H9 (cell line): ENCODE measurements at regions not wholly inside any gene's neighbourhood (a gene's known extent, or its start where the extent isn't known, plus 50 kb on each side); places are given as distances from the start of the nearest gene placed in this dataset.

Experiments
- DNase-seq: peaks from one replicate; pipeline ENCODE4 v3.0.0-alpha.2; 2017
- H2AFZ ChIP-seq: one replicate; pipeline ENCODE4 v1.6.1; 2013; ENCODE audit warnings: mild to moderate bottlenecking, low read length, control low read depth, moderate library complexity
- H2AK5ac ChIP-seq: 2 replicates; pipeline ENCODE4 v1.6.1; 2013; ENCODE audit warnings: low read length, control low read depth, mixed read lengths; ENCODE audit not compliant: insufficient read length
- H2BK120ac ChIP-seq: one replicate; pipeline ENCODE4 v1.6.1; 2013; ENCODE audit warnings: low read depth, mild to moderate bottlenecking, low read length, control low read depth, inconsistent platforms; ENCODE audit not compliant: poor library complexity, severe bottlenecking
- H2BK12ac ChIP-seq: 2 replicates; pipeline ENCODE4 v1.6.1; 2013; ENCODE audit warnings: low read length, control low read depth, mixed read lengths, low read depth; ENCODE audit not compliant: insufficient read length
- H2BK15ac ChIP-seq: 2 replicates; pipeline ENCODE4 v1.6.1; 2013; ENCODE audit warnings: low read depth, low read length, control low read depth
- H2BK20ac ChIP-seq: one replicate; pipeline ENCODE4 v1.6.1; 2013; ENCODE audit warnings: low read depth, mild to moderate bottlenecking, low read length, control low read depth, inconsistent platforms; ENCODE audit not compliant: poor library complexity, severe bottlenecking
- H2BK5ac ChIP-seq: 2 replicates; pipeline ENCODE4 v1.6.1; 2013; ENCODE audit warnings: low read length, control low read depth, mixed read lengths; ENCODE audit not compliant: insufficient read length
- H3K14ac ChIP-seq: 2 replicates; pipeline ENCODE4 v1.6.1; 2013; ENCODE audit warnings: low read length, control low read depth; ENCODE audit not compliant: insufficient read depth
- H3K18ac ChIP-seq: 2 replicates; pipeline ENCODE4 v1.6.1; 2013; ENCODE audit warnings: low read depth, mild to moderate bottlenecking, mixed read lengths, low read length, control low read depth; ENCODE audit not compliant: insufficient read length
- H3K23ac ChIP-seq: 2 replicates; pipeline ENCODE4 v1.6.1; 2013; ENCODE audit warnings: low read length, control low read depth, mixed read lengths, low read depth; ENCODE audit not compliant: insufficient read length
- H3K23me2 ChIP-seq: 2 replicates; pipeline ENCODE4 v1.6.1; 2013; ENCODE audit warnings: low read depth, mild to moderate bottlenecking, mixed read lengths, low read length, control low read depth; ENCODE audit not compliant: insufficient read length, poor library complexity, severe bottlenecking
- H3K27ac ChIP-seq: 2 replicates; pipeline ENCODE4 v1.5.1; 2013; ENCODE audit warnings: low read length, control low read depth, mixed read lengths, low read depth; ENCODE audit not compliant: insufficient read length
- H3K27me3 ChIP-seq: 2 replicates; pipeline ENCODE4 v1.6.1; 2013; ENCODE audit warnings: low read length, control low read depth, inconsistent platforms; ENCODE audit not compliant: insufficient read depth
- H3K4ac ChIP-seq: 2 replicates; pipeline ENCODE4 v1.6.1; 2013; ENCODE audit warnings: low read depth, mild to moderate bottlenecking, control low read depth, inconsistent platforms, low read length, moderate library complexity
- H3K4me1 ChIP-seq: 2 replicates; pipeline ENCODE4 v1.6.1; 2013; ENCODE audit warnings: low read length, control low read depth, inconsistent platforms; ENCODE audit not compliant: insufficient read depth
- H3K4me2 ChIP-seq: 2 replicates; pipeline ENCODE4 v1.6.1; 2013; ENCODE audit warnings: low read length, control low read depth, mixed read lengths; ENCODE audit not compliant: insufficient read length, insufficient read depth
- H3K56ac ChIP-seq: 2 replicates; pipeline ENCODE4 v1.6.1; 2013; ENCODE audit warnings: low read depth, mild to moderate bottlenecking, mixed read lengths, low read length, control low read depth; ENCODE audit not compliant: insufficient read length
- H3K79me1 ChIP-seq: 2 replicates; pipeline ENCODE4 v1.6.1; 2013; ENCODE audit warnings: low read depth, mild to moderate bottlenecking, moderate library complexity, low read length, control low read depth, inconsistent platforms; ENCODE audit not compliant: insufficient read depth, poor library complexity, severe bottlenecking
- H3K79me2 ChIP-seq: 2 replicates; pipeline ENCODE4 v1.6.1; 2013; ENCODE audit warnings: low read length, control low read depth, inconsistent platforms; ENCODE audit not compliant: insufficient read depth
- H3K9ac ChIP-seq: 2 replicates; pipeline ENCODE4 v1.6.1; 2013; ENCODE audit warnings: low read length, control low read depth, mixed read lengths; ENCODE audit not compliant: insufficient read length; ENCODE audit errors: extremely low read depth
- H3K9me3 ChIP-seq: one replicate; pipeline ENCODE4 v1.6.1; 2013; ENCODE audit warnings: low read depth, low read length, inconsistent platforms; ENCODE audit not compliant: control insufficient read depth
- H3T11ph ChIP-seq: one replicate; pipeline ENCODE4 v1.6.1; 2013; ENCODE audit warnings: mild to moderate bottlenecking, low read length, control low read depth, inconsistent platforms
- H4K20me1 ChIP-seq: one replicate; pipeline ENCODE4 v1.6.1; 2013; ENCODE audit not compliant: control insufficient read depth, insufficient read length, insufficient read depth
- H4K5ac ChIP-seq: 2 replicates; pipeline ENCODE4 v1.6.1; 2013; ENCODE audit warnings: low read depth, mild to moderate bottlenecking, mixed read lengths, low read length, control low read depth; ENCODE audit not compliant: insufficient read length
- H4K8ac ChIP-seq: replicated peaks from 2 replicates; pipeline ENCODE4 v1.6.1; 2013; ENCODE audit warnings: low read length, control low read depth, mixed read lengths, low read depth; ENCODE audit not compliant: insufficient read length
- H4K91ac ChIP-seq: 2 replicates; pipeline ENCODE4 v1.6.1; 2013; ENCODE audit warnings: low read depth, mild to moderate bottlenecking, moderate library complexity, mixed read lengths, low read length, control low read depth; ENCODE audit not compliant: insufficient read length
- H3K27ac Mint-ChIP-seq, 3 experiments: 2 replicates in 2 of 3; 3 replicates in 1 of 3; pipeline ENCODE4 v1.8.0; 2020 to 2021; ENCODE audit warnings: mixed read lengths in 3 of 3, mild to moderate bottlenecking in 1 of 3, moderate library complexity in 1 of 3
- H3K27me3 Mint-ChIP-seq: 2 replicates; pipeline ENCODE4 v1.8.0; 2021; ENCODE audit warnings: low read depth, mild to moderate bottlenecking, moderate library complexity, mixed read lengths
- H3K36me3 Mint-ChIP-seq, 3 experiments: 2 replicates in 2 of 3; 3 replicates in 1 of 3; pipeline ENCODE4 v1.8.0; 2020 to 2021; ENCODE audit warnings: low read depth in 3 of 3, mixed read lengths in 3 of 3; ENCODE audit not compliant: insufficient read depth in 1 of 3
- H3K4me1 Mint-ChIP-seq, 2 experiments: 2 replicates each; pipeline ENCODE4 v1.8.0; 2020; ENCODE audit warnings: mixed read lengths in 2 of 2
- H3K4me3 Mint-ChIP-seq, 2 experiments: 2 replicates in 1 of 2; 3 replicates in 1 of 2; pipeline ENCODE4 v1.8.0; 2020 to 2021; ENCODE audit warnings: mild to moderate bottlenecking in 2 of 2, mixed read lengths in 2 of 2, moderate library complexity in 1 of 2
- H3K9me3 Mint-ChIP-seq, 2 experiments: 2 replicates in 1 of 2; 3 replicates in 1 of 2; pipeline ENCODE4 v1.8.0; 2020; ENCODE audit warnings: mild to moderate bottlenecking in 2 of 2, mixed read lengths in 2 of 2, moderate library complexity in 1 of 2
- WGBS: extraction: QIAGEN DNeasy Blood & Tissue Kit; methylation state at CpG from one replicate; pipeline ENCODE4 v1.1.7; 2013; ENCODE audit warnings: missing lambda C conversion rate, low lambda C conversion rate, mixed read lengths; ENCODE audit not compliant: insufficient read length; ENCODE audit errors: extremely low coverage; 5-methylcytosine and 5-hydroxymethylcytosine counted together
- TF ChIP-seq, protein P1 (sequence below): fragments of 200-600 bp; sonication (generic); conservative IDR thresholded peaks from 3 replicates; pipeline ENCODE4 v1.8.0; 2021; ENCODE audit warnings: antibody characterized with exemption, mild to moderate bottlenecking

DNA sequence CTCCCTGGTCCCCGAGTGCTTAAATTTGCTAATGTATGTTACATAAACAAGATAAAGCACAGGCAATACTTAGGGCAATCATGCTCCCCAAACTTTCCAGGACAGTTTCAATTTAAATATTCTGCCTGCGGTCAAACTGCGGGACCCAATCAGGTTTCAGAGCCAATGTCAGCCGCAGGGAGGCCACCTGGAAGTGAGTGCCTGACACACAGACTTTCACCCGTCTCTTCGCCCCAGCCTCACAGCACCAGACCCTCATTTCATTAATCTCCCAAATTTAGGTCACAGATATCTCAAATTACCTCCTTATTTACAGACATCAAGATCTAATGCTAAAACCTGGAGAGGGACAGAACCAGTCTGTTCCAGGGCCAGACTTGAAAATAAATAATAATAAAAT, 107.2 kb upstream of the ALDH1A3 start:
- H3K4me1 Mint-ChIP-seq, result peaks cover 17 to 25% of the 10 kb centered on the region in 2 experiments
- Histone ChIP-seq H2BK5ac (no peak overlapping the region), H3K79me2 (no peaks in the 10 kb centered on the region), H2AFZ (no peak overlapping the region), H4K20me1 (no peaks in the 10 kb centered on the region), H4K5ac (no peak overlapping the region), H3K79me1 (no peaks in the 10 kb centered on the region), H3K23me2 (no peaks in the 10 kb centered on the region), H3K14ac (no peak overlapping the region), H2BK15ac (no peak overlapping the region), H3K27me3 (no peaks in the 10 kb centered on the region), H3K23ac (no peak overlapping the region), H3K4me2 (no peak overlapping the region), H3K27ac (no peak overlapping the region), H3K56ac (no peak overlapping the region), H2AK5ac (no peak overlapping the region), H3K9ac (no peak overlapping the region), H3K4me1 (0 out of 2 replicates have a peak, but pooled peaks cover 5% of the 10 kb centered on the region), H3K4ac (no peak overlapping the region), H3K9me3 (peaks cover 8% of the 10 kb centered on the region), H4K8ac (no peak overlapping the region), H3T11ph (no peak overlapping the region), H3K18ac (no peak overlapping the region), H4K91ac (no peak overlapping the region), H2BK20ac (no peak overlapping the region), H2BK12ac (no peak overlapping the region), H2BK120ac (no peak overlapping the region)
- TF ChIP-seq, protein P1, sequence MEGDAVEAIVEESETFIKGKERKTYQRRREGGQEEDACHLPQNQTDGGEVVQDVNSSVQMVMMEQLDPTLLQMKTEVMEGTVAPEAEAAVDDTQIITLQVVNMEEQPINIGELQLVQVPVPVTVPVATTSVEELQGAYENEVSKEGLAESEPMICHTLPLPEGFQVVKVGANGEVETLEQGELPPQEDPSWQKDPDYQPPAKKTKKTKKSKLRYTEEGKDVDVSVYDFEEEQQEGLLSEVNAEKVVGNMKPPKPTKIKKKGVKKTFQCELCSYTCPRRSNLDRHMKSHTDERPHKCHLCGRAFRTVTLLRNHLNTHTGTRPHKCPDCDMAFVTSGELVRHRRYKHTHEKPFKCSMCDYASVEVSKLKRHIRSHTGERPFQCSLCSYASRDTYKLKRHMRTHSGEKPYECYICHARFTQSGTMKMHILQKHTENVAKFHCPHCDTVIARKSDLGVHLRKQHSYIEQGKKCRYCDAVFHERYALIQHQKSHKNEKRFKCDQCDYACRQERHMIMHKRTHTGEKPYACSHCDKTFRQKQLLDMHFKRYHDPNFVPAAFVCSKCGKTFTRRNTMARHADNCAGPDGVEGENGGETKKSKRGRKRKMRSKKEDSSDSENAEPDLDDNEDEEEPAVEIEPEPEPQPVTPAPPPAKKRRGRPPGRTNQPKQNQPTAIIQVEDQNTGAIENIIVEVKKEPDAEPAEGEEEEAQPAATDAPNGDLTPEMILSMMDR, result no peak
- peaks cover 3 to 16% (median 11%) of the 10 kb centered on the region in 3 experiments; a peak in 6 of 7 replicates for H3K36me3 Mint-ChIP-seq
- H3K27me3 Mint-ChIP-seq, result peaks cover 5% of the 10 kb centered on the region; the same call in 1 of the 2 replicates
- WGBS, result no CpG with 5 or more reads among the region's 6 CpGs
- no peak for DNase-seq
- peaks cover 13 to 17% of the 10 kb centered on the region in 2 experiments for H3K9me3 Mint-ChIP-seq
- H3K27ac Mint-ChIP-seq, result no peak overlapping the region; a peak in 2 of 7 replicates
- H3K4me3 Mint-ChIP-seq, result no peak overlapping the region
